Effector CD4-positive, alpha-beta T cell (primary cell): ENCODE measurements at regions not wholly inside any gene's neighbourhood (a gene's known extent, or its start where the extent isn't known, plus 50 kb on each side); places are given as distances from the start of the nearest gene placed in this dataset.

Source experiments
- DNase-seq: peaks from one replicate; pipeline ENCODE4 v3.0.0-alpha.2; 2020

DNA sequence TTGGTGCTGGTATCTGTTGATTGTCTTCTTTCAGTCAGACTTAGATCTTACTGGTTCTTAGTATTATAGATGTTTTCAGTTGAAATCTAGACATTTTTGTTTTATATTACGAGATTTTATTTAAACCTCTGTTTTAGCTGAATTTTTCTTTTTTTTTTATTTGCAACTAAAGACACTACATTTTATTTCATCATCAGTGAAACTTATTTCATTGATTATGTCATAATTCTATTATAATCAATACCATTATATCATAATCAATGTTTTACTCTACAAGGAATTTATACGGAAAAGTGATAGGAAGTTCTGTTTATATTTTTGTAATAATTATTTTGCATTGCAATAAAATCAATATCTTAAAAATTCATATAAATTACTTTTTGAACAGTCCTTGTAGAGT, 477.4 kb upstream of the MDFIC2 start:
- no peak for DNase-seq

DNA sequence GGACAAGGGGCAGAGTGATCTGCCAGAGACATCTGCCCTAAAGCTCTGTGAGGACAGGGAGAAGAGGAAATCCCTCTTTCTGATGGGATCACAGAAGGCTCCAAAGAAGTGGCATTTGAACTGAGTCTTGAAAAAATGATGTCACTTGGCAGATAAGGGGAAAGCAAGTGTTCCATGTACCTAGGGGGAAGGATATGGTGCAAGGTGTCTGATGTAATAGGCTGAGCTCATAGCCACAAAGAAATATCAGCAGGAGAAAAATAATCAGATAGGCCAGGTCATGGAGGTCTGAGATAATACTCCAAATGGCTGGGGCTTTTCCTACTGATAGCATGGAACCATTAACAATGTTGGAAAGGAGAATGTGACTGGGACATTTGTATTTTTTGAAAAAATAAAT, 468.4 kb upstream of the MDFIC2 start:
- no peak for DNase-seq

DNA sequence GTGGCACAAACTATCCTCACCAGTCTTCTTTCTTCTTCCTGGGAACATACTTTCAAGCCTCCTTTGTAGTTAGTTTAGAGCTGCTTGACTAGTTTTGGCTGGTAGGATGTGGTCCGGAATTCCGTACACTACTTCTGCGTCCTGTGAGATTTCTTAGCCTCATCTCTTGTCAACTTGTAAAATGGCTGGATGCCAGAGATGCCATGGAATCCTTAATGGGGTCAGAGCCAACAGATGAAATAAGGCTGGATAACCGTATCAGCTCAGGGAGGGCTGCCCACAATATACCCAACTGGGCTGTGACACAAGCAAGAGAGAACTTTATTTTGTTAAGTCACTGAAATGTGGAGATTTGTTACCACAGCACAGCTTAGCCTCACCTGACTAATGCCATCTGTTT, 466.9 kb upstream of the MDFIC2 start:
- no peak for DNase-seq

DNA sequence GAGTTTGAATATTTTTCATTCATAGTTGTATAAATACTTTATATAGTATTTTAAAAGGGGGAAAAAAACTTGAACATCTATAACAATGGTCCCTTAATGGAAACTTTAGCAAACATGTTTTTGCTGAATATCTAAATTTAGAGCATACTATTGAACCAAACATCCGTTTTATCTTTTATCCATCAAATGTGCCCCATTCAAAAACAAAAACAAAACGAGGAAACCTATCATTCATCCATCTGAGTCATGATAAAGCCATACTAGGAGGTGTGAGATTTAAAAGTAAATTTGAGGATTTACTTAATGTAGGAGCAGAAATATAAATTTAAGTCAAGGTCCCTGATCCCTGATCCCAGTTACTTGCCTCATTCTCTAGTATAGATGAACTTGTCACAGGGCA, 463.6 kb upstream of the MDFIC2 start:
- DNase-seq: no peak

DNA sequence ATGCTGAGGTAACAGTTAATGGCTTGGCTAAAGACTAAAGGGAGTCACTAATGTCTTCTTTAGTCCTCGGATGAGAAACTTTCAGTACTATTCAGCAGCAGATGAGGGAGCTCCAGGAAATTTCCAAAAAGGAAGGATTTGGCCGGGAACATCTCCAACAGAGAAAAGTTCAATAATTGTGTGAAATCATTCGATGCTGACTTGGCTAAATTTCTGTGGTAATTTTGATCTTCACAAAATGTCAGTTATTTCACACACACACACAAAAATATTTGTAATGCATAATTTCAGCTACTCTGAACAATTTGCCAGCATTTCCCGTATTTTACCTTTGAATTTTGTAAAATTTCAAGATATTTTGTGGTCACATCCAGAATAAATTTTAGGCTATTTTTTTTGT, 462.8 kb upstream of the MDFIC2 start:
- DNase-seq: no peak

DNA sequence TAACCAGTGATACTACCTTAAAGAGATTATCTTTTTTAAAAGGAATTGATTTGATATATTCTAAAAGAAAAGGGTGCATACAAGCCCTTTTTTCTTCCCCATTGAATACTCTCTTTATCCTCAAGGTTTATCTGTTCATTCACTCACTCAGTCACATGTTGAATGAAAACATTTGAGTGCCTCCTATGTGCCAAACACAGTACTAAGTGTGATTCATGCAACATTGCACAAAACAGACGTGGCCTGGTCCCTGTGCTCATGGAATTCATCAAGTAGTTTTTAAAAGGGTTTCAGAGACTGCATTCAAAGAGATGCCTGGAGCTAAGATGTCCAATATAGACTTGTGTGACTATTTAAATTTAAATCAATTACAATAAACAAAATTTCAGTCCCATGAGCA, 462.2 kb upstream of the MDFIC2 start:
- no peak for DNase-seq

DNA sequence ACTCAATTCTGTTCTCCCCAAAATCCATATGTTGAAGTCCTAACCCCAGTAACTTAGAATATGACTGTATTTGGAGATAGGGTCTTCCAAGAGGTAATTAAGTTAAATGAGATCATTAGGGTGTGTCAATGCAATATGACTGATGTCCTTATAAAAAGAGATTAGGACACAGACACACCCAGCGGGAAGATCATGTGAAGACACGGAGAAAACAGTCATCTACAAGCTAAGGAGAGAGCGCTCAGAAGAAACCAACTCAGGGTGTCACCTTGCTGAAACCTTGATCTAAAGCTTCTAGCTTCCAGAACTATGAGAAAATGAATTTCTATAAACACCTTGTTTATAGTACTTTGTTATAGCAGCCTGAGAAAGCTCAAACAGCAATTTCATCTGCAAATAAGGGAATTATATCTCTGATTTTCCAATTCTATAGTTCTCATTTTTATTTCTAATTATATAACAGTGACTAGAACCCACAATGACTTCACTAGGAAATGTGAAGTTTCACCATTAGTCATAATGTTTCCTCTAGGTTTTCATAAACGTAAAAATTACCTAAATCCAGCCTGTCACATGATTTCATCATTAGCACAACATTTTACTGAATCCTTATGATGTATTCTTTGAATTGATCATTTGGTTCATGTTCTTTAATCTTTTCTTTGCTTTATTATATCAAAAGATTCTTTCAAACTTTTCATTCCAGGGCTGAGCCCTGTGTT, 459.1 kb upstream of the MDFIC2 start:
- DNase-seq: no peak

DNA sequence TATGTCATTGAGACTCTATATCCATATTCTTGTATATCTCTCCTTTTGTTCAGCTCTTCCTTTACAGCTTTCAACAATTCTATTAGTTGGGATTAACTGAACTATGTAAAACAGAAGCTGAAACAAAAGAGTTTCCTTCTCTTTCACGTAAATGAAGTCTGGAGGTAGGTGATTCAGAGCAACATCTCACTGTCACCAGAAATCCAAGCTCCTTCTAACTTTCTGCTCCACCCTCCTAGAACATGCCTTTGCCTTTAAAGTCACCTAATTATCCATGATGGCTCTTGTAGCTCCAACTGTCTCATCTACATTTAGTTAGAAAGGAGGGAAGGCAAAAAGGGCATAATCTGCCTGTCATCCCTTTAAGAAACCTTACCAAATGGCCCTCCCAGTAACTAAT, 458.2 kb upstream of the MDFIC2 start:
- no peak for DNase-seq

DNA sequence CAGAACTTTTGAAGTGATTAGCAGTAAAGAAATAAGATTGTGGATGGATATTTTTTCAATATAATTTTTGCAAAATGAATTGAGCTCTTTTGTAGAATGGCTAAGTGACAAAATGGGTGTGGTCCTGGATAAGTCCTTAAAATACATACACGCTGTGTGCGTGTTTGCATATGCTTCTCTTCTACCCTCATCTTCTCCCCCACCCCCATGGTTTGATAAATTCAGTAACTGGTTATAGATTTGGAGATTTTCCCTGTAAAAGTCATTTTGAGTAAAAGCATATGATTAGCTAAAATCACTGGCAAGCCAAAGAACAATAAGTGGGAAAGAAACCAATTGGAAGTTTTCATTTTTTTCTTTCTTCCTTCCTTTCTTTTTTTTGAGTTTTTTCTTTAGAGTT, 453.9 kb upstream of the MDFIC2 start:
- DNase-seq: no peak

DNA sequence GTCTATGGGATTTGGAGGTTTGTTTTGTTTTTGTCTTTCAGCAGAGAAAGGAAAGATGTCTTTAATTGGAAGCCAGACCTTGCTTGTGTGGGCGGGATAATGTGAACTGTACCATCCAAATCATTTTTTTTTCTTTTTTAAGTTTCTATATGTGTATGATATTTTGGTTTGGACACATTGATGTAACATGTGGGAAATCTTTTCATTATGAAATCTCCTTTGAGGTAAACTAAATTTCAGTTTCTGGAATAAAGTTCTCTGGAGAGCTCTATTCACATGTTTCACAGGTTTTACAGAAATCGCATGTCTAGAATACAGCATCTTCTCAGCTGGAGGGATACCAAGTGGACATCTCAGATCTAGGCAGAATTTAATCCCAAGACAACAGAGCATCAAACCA, 451.5 kb upstream of the MDFIC2 start:
- no peak for DNase-seq

DNA sequence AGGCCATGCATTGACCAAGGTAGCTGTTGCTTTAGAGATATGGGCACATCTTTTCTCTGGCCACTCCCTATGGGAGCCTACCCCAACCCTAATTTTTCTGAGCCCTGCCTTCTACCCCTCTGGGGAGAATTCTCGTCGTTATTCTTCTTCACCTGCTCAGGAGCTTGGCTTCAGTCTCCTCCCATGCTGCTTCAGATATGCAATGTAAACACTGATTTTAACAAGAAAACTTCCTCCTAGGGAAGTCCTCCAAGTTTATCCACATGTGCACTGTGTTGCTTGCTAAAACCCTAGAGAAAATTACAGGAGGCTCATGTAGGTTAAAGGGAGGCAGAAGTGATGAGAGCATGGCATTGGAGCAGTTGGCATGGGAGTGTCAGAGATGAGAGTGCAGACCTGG, 445.2 kb upstream of the MDFIC2 start:
- DNase-seq: no peak

DNA sequence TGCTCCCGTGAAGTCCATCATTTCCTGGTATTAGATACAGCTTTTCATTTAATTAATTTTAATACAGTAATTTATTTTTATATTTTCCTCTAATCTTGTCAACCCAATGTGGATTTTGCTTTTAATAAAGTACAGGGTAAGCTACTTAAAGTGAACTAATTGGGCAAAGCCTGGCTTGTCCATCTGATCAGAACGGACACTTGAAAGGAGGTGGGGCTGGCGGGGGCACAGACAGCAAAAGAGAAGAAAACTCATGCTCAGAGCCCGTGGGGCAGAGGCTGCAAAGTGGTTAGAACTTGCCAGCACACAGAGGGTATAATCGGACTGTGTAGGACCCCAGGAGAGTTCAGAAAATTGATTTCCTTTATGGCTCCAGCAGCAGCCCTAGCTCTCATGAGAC, 443.1 kb upstream of the MDFIC2 start:
- DNase-seq: no peak

DNA sequence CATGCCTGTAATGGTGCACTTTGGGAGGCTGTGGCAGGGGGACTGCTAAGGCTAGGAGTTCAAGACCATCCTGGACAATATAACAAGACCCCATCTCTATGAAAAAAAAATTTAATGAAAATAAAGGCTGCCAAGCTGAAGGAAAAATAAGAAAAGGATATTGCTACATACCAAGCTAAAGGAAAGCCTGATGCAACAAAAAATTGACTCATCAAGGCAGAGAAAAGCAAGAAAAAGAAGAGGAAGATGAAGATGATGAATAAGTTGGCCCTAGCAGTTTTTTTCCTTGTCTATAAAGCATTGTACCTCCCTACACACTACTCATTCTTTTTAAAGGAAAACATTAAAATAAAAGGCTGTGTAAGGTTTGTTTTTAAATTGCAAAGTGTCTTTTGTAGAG, 441.9 kb upstream of the MDFIC2 start:
- DNase-seq: no peak

DNA sequence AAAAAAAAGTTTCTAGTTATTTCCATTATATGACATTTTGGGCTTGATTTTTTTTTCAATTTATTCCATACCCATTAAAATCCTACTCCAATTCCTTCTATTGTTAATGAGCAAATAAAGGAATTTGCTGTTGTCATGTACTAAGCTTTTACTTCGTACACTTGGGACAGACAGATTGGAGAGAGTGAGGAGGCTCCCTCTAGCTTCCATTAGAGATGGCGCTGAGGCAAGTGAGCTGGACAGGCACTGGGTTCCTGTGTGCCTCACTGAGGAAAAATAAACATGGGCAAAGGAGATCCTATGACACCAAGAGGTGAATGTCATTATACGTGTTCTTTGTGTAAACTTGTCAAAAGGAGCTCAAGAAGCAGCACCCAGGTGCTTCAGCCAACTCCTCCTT, 441.1 kb upstream of the MDFIC2 start:
- no peak for DNase-seq

DNA sequence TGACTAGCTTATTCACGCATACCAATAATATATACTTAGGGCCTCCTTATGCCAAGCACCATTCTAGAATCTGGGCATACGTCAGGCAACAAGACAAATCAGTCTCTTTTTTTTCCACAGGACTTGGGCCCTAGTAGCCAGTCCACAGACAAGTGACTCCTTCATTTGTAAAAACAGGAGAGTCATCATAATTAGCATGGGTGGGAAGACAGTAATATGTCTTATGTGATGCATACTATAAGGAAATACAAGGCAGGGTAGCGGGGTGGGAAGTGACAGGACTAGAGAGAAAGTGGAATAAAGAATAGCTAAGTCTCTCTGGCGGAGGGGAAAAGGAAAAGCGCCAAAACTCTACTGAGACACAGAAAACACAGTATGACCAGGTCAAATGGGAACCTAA, 439.6 kb upstream of the MDFIC2 start:
- DNase-seq: no peak

DNA sequence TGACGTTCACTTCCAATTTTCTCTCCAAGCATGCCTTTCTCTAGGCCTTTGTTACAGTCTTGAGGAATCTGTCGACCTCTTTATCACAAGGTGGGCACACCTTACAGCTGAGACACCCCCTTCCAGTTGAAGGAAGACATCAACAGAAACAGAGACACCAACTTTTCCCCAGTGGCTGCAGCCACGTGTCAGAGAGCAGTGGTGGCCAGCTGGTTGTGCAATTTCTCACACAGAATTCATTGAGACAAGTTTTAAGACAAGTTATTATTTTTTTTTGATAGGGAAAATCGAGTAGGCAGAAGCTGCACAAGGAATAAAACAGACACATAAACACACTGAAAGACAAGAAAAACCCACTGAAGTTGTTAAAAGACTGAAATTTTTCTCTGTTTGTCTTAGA, 436.7 kb upstream of the MDFIC2 start:
- no peak for DNase-seq

DNA sequence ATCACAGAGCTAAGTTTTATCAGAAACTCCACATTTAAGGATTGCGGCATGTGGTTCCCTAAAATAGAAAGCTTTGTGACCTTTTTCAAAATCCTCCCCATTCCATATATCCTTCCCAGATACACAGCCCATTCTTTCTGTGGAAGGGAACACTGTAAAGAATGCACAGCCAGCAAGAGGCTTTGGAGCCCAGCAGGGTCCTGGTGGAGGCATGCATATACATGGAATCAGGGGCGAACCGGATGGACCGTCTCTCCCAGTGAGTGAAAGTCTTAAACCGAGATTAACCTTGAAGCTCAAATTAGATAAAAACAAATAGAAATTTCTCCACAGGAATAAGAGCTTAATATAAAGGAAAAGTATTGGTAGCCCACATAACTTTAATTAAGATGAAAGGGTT, 436.2 kb upstream of the MDFIC2 start:
- no peak for DNase-seq

DNA sequence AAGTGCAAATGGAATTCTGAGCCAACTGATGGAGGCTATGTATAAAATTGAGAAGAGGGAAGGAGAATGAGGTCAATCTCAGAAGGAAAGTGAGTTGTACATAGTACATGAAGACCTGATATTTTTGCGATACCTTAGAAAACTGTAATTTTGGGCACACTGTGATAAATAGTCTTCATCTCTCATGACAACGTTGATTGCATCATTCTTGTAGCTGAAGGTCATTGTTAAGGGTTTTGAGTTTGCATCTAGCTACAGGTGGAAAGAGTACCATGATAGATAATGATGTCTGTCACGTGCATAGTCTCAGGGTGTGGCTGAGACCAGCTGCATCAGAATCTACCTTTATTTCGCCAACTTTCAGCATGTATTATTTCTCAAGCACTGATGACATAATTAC, 435.4 kb upstream of the MDFIC2 start:
- no peak for DNase-seq

DNA sequence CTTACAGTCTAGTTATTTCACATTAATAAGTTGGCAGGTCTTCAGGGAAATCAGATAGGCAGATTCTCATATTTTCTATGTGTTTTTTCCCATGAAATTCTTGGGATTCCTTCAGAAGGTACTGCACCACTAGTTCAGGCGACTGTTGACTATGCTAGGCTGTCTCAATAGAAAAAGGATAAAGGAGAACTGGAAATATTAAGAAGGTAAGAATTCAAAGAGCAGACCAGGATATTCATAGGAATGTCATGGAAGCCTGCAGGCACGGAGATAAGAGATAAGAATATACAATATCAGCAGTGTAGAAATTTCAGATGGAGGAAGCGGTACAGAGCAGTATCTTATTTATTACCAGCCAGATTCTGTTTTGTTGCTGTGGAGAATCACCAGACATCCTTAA, 432.1 kb upstream of the MDFIC2 start:
- no peak for DNase-seq

DNA sequence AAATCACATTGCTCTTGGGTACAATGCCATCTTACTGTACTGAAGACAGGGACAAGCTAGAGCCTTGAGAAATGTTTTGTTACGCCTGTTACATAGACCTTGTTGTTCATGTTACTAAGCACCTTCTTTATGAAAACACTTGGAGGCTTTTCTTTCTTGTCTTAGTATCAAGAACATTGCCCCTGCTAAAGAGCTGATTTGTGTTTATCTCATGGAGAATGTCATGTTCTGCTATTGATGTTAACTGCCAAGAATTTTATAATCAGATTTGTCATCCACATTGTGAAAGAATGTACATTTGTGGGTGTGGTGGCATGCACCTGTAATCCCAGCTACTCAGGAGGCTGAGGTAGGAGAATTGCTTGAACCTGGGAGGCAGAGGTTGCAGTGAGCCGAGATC, 431.3 kb upstream of the MDFIC2 start:
- DNase-seq: no peak

DNA sequence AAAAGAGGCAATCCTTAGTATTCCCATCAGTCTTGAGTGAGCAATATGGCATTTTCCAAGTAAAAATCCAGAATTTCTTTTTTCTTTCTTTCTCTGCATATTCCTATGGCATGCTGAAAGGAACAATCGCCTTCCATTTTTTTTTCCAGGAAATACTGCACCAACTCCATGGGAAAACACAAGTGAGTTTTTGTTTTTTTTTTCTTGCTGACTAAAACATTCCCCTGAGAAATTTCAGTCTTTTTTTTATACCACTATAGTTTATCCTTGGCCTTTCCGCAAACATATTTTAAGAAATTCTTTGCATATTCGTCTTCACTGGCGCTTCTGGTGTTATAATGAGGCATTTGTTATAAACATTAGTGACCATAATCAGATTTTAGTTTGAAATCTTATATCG, 429.6 kb upstream of the MDFIC2 start:
- DNase-seq: no peak

DNA sequence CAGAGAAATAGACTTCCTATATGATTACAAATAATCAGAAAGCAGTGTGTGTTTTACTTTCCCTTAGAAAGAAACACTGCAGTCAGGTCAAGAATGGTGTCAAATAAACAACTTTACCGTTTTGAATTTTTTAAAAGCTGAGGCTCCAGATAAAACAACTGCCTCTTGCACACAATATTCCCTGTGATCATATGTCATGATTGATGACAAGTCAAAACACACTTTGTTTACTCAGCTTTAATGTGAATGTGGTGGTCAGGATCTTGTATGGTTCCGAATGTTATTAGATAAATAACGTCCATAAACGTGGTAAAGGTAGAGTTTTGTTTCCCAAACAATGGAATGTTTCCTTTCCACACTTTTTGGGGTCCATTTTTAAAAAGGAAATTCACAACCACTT, 428.4 kb upstream of the MDFIC2 start:
- DNase-seq: no peak

DNA sequence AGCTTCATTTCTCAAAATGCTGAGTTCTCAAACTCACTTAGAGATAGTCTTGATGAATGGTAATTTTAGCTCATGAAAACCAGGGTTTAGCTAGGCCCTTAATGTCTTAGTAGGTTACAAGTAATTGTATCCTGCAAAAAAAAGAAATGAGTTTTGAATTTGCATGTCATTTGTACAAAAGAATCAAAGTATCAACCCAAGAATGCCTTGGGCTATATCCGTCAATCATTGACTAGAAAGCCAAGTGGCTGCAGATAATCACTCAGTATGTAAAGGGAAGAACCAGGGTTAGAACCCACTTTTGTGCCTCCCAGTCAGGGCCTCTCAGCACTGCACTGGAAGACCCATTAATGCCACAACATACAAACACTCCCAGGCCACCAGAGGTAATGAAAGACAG, 427.6 kb upstream of the MDFIC2 start:
- DNase-seq: no peak

DNA sequence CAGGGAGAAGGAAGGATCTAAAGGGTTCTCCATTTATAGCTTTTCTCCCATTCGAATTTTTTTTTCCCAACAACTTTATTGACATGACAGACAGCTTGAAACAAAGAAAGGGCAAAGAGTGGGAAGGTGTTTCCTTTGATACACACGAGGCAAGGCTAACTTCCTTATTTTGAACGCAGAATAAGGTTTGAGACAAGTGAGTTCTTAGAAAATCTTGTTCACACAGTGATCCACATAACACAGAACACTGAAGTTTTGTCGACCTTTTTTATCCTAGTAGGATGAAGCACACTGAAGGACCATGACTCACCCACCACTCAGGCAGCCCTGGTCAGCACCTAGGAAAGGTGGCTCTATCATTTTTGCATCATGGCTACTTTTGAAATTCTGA, 425.8 kb upstream of the MDFIC2 start:
- DNase-seq: no peak

DNA sequence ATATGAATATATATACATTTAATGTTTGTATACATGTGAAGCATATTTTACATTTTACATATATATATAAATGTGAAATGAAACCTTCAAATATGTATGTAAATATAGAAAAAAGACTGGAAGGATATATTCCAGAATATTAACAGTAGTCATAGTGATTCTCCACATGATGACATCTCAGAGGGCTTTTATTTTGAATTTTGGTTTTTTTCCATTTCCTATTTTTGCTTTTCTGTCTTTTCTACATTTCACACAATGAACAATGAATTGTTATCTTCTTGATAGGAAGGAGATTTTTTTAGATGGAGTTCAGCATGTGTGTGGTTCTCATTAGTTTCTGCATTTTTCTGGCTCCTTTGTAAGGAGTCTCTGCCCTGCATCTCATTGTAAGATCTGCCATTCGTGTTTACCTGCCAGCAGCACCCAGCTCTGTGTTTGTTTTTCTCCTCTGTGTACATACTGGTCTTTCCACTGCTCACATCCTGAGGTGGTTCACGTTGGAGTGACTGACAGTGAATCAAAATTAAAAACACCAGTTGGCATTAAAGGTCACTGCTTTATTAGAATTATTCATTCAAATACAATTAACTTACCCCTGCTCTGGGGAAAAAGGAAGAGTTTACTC, 425.3 kb upstream of the MDFIC2 start:
- no peak for DNase-seq
